ENCODE measurements at regions not wholly inside any gene's neighbourhood (a gene's known extent, or its start where the extent isn't known, plus 50 kb on each side); places are given as distances from the start of the nearest gene placed in this dataset.

GRCh38 chr2:192515937-192516336 lies 321.2 kb upstream of the TMEFF2 start:
- no peak for TF ChIP-seq CTCF (IDR thresholded peaks at IDR 0.05; ENCODE audit: control extremely low read depth in 1 of 3, insufficient read depth in 1 of 3, low read depth in 1 of 3, low read length in 3 of 3)
- no peak for TF ChIP-seq ATF3 (IDR thresholded peaks at IDR 0.05; ENCODE audit: insufficient read depth, low read depth, low read length)
- no peak for TF ChIP-seq POU5F1 (IDR thresholded peaks at IDR 0.05; ENCODE audit: low read depth, low read length)
- TF ChIP-seq POLR2A (IDR thresholded peaks at IDR 0.05; ENCODE audit: control extremely low read depth in 1 of 2, low read depth in 2 of 2, low read length in 2 of 2): no peak
- TF ChIP-seq CHD2 (IDR thresholded peaks at IDR 0.05; ENCODE audit: low read length): no peak
- TF ChIP-seq FOSL1 (IDR thresholded peaks at IDR 0.05; ENCODE audit: insufficient read depth, low read depth, low read length): no peak
- TF ChIP-seq KDM1A (IDR thresholded peaks at IDR 0.05; ENCODE audit: borderline replicate concordance, low read length): no peak
- no peak for TF ChIP-seq POLR2AphosphoS5 (IDR thresholded peaks at IDR 0.05; ENCODE audit: low read depth, low read length)
